Activated naive CD4-positive, alpha-beta T cell treated with anti-CD3 and anti-CD28 coated beads, Interleukin-2, amount 50 U/mL, for 72 hours (primary cell): ENCODE measurements at regions not wholly inside any gene's neighbourhood (a gene's known extent, or its start where the extent isn't known, plus 50 kb on each side); places are given as distances from the start of the nearest gene placed in this dataset.
"Not testable (repeated sequence)": the region's sequence is repeated elsewhere in the genome, so short reads cannot be mapped to it uniquely, and the experiment has no call there.

Experiments
- ATAC-seq, 2 donors: fragments of 150-1000 bp; cut with Tn5 transposase; 2 replicates each; pipeline ENCODE4 v1.10.0; 2021; ENCODE audit warnings: mild to moderate bottlenecking in 2 of 2, moderate library complexity in 2 of 2
- DNase-seq, 2 donors: peaks; one replicate each; pipeline ENCODE4 v3.0.0; 2021 to 2022; ENCODE audit warnings: low spot score in 2 of 2
- H3K27ac Mint-ChIP-seq, 2 donors: one replicate each; pipeline ENCODE4 v1.8.0; 2022; ENCODE audit warnings: mild to moderate bottlenecking in 2 of 2, mixed read lengths in 2 of 2
- H3K36me3 Mint-ChIP-seq, 2 donors: one replicate each; pipeline ENCODE4 v1.8.0; 2022; ENCODE audit warnings: mixed read lengths in 2 of 2
- H3K9me3 Mint-ChIP-seq, 2 donors: one replicate each; pipeline ENCODE4 v1.8.0; 2022; ENCODE audit warnings: mixed read lengths in 2 of 2

- Mint-ChIP-seq H3K27ac (no peak overlapping the region), H3K36me3 (peaks cover 0 to 25% of the 10 kb centered on the region in 2 donors), H3K9me3 (peaks cover 0 to 16% of the 10 kb centered on the region in 2 donors)
- ATAC-seq (no peak), DNase-seq (no peak)
These were observed 144.1 kb upstream of the RBPJ start for GRCh38 chr4:26176598-26177149.

- peak; percentile 39 to 53 for ATAC-seq
- Mint-ChIP-seq H3K36me3 (peaks cover 0 to 33% of the 10 kb centered on the region in 2 donors), H3K27ac (peak overlapping the region in 1 of 2 donors; percentile 84), H3K9me3 (peaks cover 0 to 16% of the 10 kb centered on the region in 2 donors)
- no peak for DNase-seq
These were observed 142.0 kb upstream of the RBPJ start for GRCh38 chr4:26178854-26179253.

GRCh38 chr4:26179316-26179760 lies 141.5 kb upstream of the RBPJ start:
- peaks cover 0 to 35% of the 10 kb centered on the region in 2 donors for H3K36me3 Mint-ChIP-seq
- peak overlapping the region in 1 of 2 donors; percentile 84 for H3K27ac Mint-ChIP-seq
- DNase-seq (peak in 1 of 2 donors; percentile 29), ATAC-seq (peak; percentile 33 to 91)
- H3K9me3 Mint-ChIP-seq = peaks cover 0 to 16% of the 10 kb centered on the region in 2 donors

GRCh38 chr4:26181616-26182015 lies 139.2 kb upstream of the RBPJ start:
- Mint-ChIP-seq H3K9me3 (peaks cover 0 to 16% of the 10 kb centered on the region in 2 donors), H3K27ac (no peak overlapping the region), H3K36me3 (peaks cover 0 to 36% of the 10 kb centered on the region in 2 donors)
- DNase-seq (no peak), ATAC-seq (no peak)

- ATAC-seq = no peak
- no peak for DNase-seq
- no peak overlapping the region for H3K27ac Mint-ChIP-seq
- H3K36me3 Mint-ChIP-seq = peaks cover 0 to 28% of the 10 kb centered on the region in 2 donors
- peaks cover 0 to 9% of the 10 kb centered on the region in 2 donors for H3K9me3 Mint-ChIP-seq
These were observed 137.8 kb upstream of the RBPJ start for GRCh38 chr4:26183017-26183416.

GRCh38 chr4:26185436-26185835 lies 135.4 kb upstream of the RBPJ start:
- H3K9me3 Mint-ChIP-seq = peaks cover 0 to 13% of the 10 kb centered on the region in 2 donors
- ATAC-seq = no peak
- peaks cover 0 to 36% of the 10 kb centered on the region in 2 donors for H3K36me3 Mint-ChIP-seq
- H3K27ac Mint-ChIP-seq = no peak overlapping the region
- DNase-seq = no peak

GRCh38 chr4:26191353-26191752 lies 129.5 kb upstream of the RBPJ start:
- no peak for ATAC-seq
- DNase-seq = no peak
- H3K9me3 Mint-ChIP-seq = peaks cover 0 to 4% of the 10 kb centered on the region in 2 donors
- H3K27ac Mint-ChIP-seq = no peak overlapping the region
- H3K36me3 Mint-ChIP-seq = peaks cover 0 to 20% of the 10 kb centered on the region in 2 donors

- Mint-ChIP-seq H3K36me3 (peaks cover 5 to 26% of the 10 kb centered on the region in 2 donors), H3K9me3 (peaks cover 0 to 4% of the 10 kb centered on the region in 2 donors), H3K27ac (peak overlapping the region; percentile 82 to 98)
- DNase-seq (peak in 1 of 2 donors; percentile 25), ATAC-seq (peak; percentile 45 to 70)
These were observed 127.6 kb upstream of the RBPJ start for GRCh38 chr4:26192899-26193869.

- Mint-ChIP-seq H3K27ac (peak overlapping the region; percentile 82 to 98), H3K9me3 (peaks cover 0 to 5% of the 10 kb centered on the region in 2 donors), H3K36me3 (peaks cover 5 to 20% of the 10 kb centered on the region in 2 donors)
- ATAC-seq (peak in 1 of 2 donors; percentile 59), DNase-seq (peak in 1 of 2 donors; percentile 22)
These were observed 126.0 kb upstream of the RBPJ start for GRCh38 chr4:26194764-26195163.

GRCh38 chr4:26196567-26196966 lies 124.2 kb upstream of the RBPJ start:
- Mint-ChIP-seq H3K36me3 (peaks cover 10 to 29% of the 10 kb centered on the region in 2 donors), H3K9me3 (peaks cover 0 to 15% of the 10 kb centered on the region in 2 donors), H3K27ac (peak overlapping the region; percentile 96 to 98)
- DNase-seq = no peak
- ATAC-seq = no peak

GRCh38 chr4:26197018-26197779 lies 123.6 kb upstream of the RBPJ start:
- Mint-ChIP-seq H3K27ac (peak overlapping the region; percentile 96 to 98), H3K9me3 (peaks cover 0 to 20% of the 10 kb centered on the region in 2 donors), H3K36me3 (peaks cover 12 to 33% of the 10 kb centered on the region in 2 donors)
- peak; percentile 71 to 88 for DNase-seq
- ATAC-seq = peak; percentile 78 to 92

GRCh38 chr4:26198931-26199330 lies 121.9 kb upstream of the RBPJ start:
- not testable (repeated sequence) for ATAC-seq, DNase-seq
- H3K27ac Mint-ChIP-seq = peak overlapping the region; percentile 16 to 98
- H3K36me3 Mint-ChIP-seq = peaks cover 20 to 45% of the 10 kb centered on the region in 2 donors
- peaks cover 9 to 31% of the 10 kb centered on the region in 2 donors for H3K9me3 Mint-ChIP-seq

- ATAC-seq (no peak), DNase-seq (no peak)
- peaks cover 21 to 52% of the 10 kb centered on the region in 2 donors for H3K36me3 Mint-ChIP-seq
- H3K27ac Mint-ChIP-seq = no peak overlapping the region
- peaks cover 9 to 31% of the 10 kb centered on the region in 2 donors for H3K9me3 Mint-ChIP-seq
These were observed 121.2 kb upstream of the RBPJ start for GRCh38 chr4:26199596-26199995.

- Mint-ChIP-seq H3K36me3 (peaks cover 21 to 58% of the 10 kb centered on the region in 2 donors), H3K9me3 (peaks cover 9 to 31% of the 10 kb centered on the region in 2 donors), H3K27ac (peak overlapping the region in 1 of 2 donors; percentile 40)
- ATAC-seq (no peak), DNase-seq (no peak)
These were observed 119.7 kb upstream of the RBPJ start for GRCh38 chr4:26201120-26201519.

GRCh38 chr4:26204249-26204825 lies 116.5 kb upstream of the RBPJ start:
- peaks cover 16 to 55% of the 10 kb centered on the region in 2 donors for H3K36me3 Mint-ChIP-seq
- peaks cover 9 to 28% of the 10 kb centered on the region in 2 donors for H3K9me3 Mint-ChIP-seq
- DNase-seq = no peak
- ATAC-seq = peak; percentile 58 to 84
- H3K27ac Mint-ChIP-seq = peak overlapping the region; percentile 63 to 68

- H3K27ac Mint-ChIP-seq = no peak overlapping the region
- peaks cover 16 to 52% of the 10 kb centered on the region in 2 donors for H3K36me3 Mint-ChIP-seq
- peaks cover 9 to 27% of the 10 kb centered on the region in 2 donors for H3K9me3 Mint-ChIP-seq
- DNase-seq (no peak), ATAC-seq (no peak)
These were observed 115.9 kb upstream of the RBPJ start for GRCh38 chr4:26204911-26205370.
